DMS153 treated with DMSO at 0.1 percent for 48 hours (cell line): ENCODE measurements at regions not wholly inside any gene's neighbourhood (a gene's known extent, or its start where the extent isn't known, plus 50 kb on each side); places are given as distances from the start of the nearest gene placed in this dataset.
"Not testable (repeated sequence)": the region's sequence is repeated elsewhere in the genome, so short reads cannot be mapped to it uniquely, and the experiment has no call there.

ENCODE experiments used
- DNase-seq: peaks from one replicate; lab custom pipeline; 2025; ENCODE audit not compliant: unreplicated experiment; lab: John Stamatoyannopoulos, UW

DNA sequence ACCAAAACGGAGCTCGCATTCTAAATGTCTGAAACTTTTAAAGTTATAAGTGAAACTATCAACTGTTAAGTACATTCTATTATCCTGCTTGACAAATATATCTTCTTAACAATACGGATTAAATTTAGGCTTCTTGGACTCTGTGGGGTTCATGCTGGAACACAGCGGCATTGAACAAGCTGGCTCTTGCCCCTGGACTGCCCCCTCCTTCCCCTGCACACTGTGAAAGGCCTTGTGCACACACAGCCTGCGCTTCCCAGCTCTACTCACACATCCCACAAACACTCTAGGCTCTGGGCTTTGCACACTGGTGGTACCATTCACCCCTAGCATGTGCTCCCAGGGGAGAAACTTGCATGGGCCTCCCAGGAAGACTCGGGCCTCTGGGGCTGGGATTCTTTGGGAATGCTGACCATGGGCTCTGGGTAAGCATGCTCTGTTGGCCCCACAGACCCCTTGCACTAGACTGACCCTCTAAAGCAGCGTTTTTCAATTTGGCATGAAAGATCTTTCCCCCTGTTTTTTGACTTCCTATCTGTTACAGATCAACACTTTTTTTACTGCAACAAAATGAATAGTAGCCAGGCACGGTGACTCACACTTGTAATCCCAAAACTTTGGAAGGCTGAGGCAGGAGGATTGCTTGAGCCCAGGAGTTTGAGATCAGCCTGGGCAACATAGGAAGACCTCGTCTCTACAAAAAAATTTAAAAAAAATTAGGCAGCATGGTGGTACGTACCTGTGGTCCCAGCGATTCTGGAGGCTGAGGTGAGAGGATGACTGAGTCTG lies 96.2 kb upstream of the CPM start:
- DNase-seq = no peak

GRCh38 chr12:69030321-69030720 lies 97.3 kb upstream of the CPM start:
- DNase-seq = no peak

DNA sequence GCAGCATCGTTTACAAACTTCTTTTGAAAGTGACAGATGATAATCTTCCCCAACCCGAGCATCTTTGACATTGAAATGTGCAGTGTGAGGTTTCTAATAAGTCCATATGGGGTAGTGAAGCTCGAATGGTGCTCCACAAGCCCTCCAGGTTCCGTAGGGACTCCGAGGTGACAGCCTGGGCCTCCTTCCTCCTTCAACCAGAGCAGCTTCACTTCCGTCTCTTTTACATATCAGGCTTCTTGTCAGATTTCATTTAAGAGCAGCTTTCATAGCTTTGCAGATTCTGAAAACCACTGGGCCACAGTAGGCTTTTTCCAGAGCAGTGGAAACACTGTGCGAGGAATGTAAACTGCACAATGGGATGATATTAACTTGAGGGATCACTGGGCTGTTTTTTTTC lies 103.6 kb upstream of the CPM start:
- no peak for DNase-seq

GRCh38 chr12:69036999-69037398 lies 104.0 kb upstream of the CPM start:
- DNase-seq = no peak

GRCh38 chr12:69039911-69040310 lies 106.9 kb upstream of the CPM start:
- no peak for DNase-seq

GRCh38 chr12:69042557-69042956 lies 109.6 kb upstream of the CPM start:
- no peak for DNase-seq

DNA sequence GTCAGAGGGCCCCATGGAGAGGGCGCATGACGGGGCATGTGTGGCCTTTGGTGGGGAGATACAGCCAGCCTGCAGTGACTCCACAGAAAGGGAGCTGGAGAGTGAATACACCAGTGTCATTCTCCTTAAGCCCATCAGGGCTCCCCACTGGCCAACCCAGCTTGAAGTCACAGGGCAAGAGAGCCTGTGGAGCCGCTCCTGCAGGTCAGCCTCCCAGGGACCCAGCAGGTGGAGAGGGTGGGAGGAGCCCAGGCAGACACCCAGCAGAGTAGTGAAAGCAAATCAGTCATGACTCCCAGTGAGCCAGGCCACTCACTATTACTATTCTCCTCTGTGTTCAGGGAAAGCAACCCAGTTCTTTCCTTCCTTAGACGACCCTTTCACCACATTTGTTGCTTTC lies 110.0 kb upstream of the CPM start:
- no peak for DNase-seq

- DNase-seq = no peak
Measured at GRCh38 chr12:69044887-69045286, 111.9 kb upstream of the CPM start.

DNA sequence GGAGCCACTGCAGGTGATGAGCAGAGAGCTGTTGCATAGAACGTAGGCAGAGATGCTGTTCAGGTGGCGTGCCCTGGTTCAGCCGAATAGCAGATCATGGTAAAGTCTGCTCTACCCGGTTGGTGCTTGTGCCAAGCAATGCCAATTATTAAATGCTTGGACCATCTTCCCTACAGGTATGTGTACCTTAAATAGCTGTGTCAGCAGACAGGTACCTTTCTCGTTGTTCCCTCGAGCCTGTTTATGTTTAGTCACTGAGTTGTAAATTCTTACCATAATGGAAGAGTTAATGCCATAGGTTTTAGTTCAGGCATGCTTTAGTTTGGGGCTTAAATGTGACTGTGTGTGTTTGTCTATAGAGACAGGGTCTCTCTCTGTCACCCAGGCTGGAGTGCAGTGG lies 112.5 kb upstream of the CPM start:
- DNase-seq = no peak

DNA sequence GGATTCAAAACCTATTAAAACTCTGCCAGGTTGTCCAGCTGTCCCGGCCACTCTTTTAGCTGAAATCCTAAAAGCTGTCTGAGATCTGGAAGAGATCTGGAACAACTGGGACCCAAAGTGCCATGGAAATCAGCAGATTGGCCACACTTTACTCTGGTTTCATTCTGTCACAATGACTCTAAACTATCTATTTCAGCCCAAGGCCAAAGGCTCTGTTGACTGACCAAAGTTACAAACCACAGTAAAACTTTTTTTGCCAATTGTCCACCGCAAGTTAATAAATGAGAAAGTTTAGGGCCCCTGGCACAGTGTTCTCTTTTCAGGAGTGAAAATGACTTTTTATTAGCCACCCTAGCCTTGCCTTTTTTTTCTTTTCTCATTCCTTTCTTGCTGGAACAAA lies 113.4 kb upstream of the CPM start:
- DNase-seq = no peak

- no peak for DNase-seq
Measured at GRCh38 chr12:69046920-69047319, 113.9 kb upstream of the CPM start.

GRCh38 chr12:69047990-69048389 lies 115.0 kb upstream of the CPM start:
- no peak for DNase-seq

DNA sequence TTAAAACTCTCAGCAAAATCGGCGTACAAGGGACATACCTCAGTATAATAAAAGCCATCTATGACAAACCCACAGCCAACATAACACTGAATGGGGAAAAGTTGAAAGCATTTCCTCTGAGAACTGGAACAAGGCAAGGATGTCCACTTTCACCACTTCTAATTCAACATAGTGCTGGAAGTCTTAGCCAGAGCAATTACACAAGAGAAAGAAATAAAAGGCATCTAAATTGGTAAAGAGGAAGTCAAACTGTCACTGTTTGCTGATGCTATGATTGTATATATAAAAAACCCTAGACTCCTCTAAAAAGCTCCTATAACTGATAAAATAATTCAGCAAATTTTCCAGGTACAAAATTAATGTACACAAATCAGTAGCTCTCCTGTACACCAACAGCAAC lies 116.9 kb upstream of the CPM start:
- DNase-seq = not testable (repeated sequence)

GRCh38 chr12:69052613-69053408 lies 119.8 kb upstream of the CPM start:
- DNase-seq = no peak

DNA sequence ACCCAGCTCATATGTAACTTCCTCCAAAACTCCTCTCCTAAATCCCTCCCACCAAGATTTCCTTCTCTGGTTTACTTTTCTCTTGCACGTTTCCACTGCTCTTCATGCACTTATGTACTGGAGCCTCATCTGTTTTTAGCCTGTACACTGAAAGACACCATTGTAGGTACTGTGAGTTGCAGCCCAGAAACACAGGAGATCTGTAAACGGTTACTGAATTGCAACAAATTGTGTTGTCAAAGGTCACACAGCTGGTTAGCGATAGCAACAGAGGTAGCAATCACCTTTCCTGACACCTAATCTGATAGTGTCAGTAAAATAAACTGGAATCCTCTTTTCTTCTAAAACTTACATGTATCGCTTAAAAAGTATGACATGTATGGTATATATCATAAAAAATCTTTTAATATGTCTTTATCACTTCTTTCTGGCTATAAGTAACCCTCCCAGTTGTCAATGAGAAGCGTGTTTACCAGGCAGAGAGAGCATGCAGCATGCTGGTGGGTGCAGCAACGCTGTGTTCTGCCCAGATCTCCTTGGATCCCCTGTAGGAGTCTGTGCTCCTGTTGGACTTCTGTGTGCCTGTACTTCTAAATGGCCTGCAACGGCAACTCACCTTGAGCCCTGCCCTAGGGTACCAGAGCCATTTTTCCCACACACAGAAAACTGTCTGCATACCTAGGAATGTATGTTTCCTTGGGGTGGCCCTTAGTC lies 121.5 kb upstream of the CPM start:
- DNase-seq = no peak

DNA sequence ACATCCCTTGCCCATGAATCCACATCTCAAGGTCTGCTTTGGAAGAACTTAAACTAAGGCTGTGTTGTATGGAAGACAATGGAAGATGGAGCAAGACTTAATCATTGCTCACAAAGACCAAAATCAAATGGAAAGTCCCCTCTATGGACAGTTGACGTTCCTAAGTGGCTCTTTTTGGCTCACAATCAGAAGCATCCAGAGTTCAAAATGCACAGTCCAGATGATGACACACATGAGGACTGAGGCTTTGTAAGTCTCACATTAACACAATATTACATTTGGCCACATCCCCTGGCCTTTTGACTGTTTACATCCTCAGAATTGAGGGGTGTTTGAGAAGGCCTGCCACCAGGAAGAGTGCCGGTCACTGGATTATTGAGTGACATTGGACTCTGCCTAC lies 122.3 kb upstream of the CPM start:
- no peak for DNase-seq

GRCh38 chr12:69055706-69056105 lies 122.7 kb upstream of the CPM start:
- no peak for DNase-seq

- no peak for DNase-seq
Measured at GRCh38 chr12:69056743-69057515, 124.0 kb upstream of the CPM start.

- no peak for DNase-seq
Measured at GRCh38 chr12:69057742-69058141, 124.8 kb upstream of the CPM start.

DNA sequence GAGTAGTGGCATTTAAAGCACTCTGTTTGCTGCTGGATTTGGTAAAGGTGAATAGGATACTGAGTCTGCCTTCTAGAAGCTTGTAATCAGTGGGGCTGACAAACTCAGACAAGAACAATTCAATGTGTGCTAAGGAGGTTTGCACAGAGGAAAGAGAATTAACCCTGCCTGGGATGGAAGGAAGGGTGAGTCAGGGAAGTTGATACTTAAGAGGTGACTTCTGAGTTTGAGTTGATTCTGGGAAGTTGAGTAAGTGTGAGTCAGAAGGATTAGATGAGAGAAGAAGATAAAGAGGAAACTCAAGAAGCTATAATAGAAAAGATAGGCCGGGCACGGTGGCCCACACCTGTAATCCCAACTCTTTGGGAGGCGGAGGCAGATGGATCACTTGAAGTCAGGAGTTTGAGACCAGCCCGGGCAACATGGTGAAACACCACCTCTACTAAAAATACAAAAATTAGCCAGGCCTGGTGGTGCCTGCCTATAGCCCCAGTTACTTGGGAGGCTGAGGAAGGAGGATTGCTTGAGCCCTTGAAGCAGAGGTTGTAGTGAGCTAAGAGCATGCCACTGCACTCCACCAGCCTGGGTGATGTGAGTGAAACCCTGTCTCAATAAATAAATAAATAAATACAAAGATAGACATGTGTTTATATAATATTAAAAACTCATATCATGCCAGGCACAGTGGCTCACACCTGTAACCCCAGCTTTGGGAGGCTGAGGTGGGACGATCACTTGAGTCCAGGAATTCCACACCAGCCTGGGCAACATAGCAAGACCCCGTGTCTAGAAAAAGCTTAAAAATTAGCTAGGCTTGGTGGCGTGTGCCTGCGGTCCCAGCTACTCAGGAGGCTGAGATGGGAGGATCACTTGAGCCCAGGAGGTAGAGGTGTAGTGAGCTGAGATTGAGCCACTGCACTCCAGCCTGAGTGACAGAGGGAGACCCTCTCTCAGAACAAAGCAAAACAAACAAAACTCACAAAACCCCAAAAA lies 126.8 kb upstream of the CPM start:
- no peak for DNase-seq
